IMR-90 (cell line): ENCODE measurements at regions not wholly inside any gene's neighbourhood (a gene's known extent, or its start where the extent isn't known, plus 50 kb on each side); places are given as distances from the start of the nearest gene placed in this dataset.

Source experiments
- ATAC-seq: fragments of 200-7000 bp; cut with Tn5 transposase; 2 replicates; pipeline ENCODE4 v1.9.1; 2020; ENCODE audit warnings: low read depth, mild to moderate bottlenecking, moderate library complexity
- BruUV-seq: library from RNA; stranded (reverse); fragments of 400-500 nt; replicated peaks from 2 replicates; lab custom pipeline; 2021; lab: Mats Ljungman, UMichigan
- CTCF ChIA-PET: fragments of 300-600 bp; formaldehyde crosslinking; extraction: SDS; loops from one replicate; lab custom pipeline; 2021; ENCODE audit warnings: antibody characterized with exemption; lab: Yijun Ruan, JAX
- POLR2A ChIA-PET: fragments of 300-600 bp; sonication (Branson Sonifier 250); formaldehyde crosslinking; loops from one replicate; lab custom pipeline; 2022; ENCODE audit warnings: antibody characterized with exemption; ENCODE audit not compliant: unreplicated experiment; lab: Charles Lee
- DNase-seq: peaks from one replicate; pipeline ENCODE4 v3.0.0; 2013
- H2AFZ ChIP-seq: replicated peaks from 2 replicates; pipeline ENCODE3; 2013; ENCODE audit warnings: low read length, mild to moderate bottlenecking; ENCODE audit not compliant: poor library complexity
- H2AK5ac ChIP-seq: 2 replicates; pipeline ENCODE4 v1.6.1; 2013; ENCODE audit warnings: low read depth, low read length, inconsistent platforms
- H2AK9ac ChIP-seq: replicated peaks from 2 replicates; pipeline ENCODE3; 2013; ENCODE audit warnings: mild to moderate bottlenecking, low read depth, low read length, moderate library complexity; ENCODE audit not compliant: poor library complexity
- H2BK120ac ChIP-seq: 2 replicates; pipeline ENCODE4 v1.6.1; 2013; ENCODE audit warnings: low read depth, low read length, inconsistent platforms
- H2BK15ac ChIP-seq: 3 replicates; pipeline ENCODE4 v1.6.1; 2013; ENCODE audit warnings: low read depth, low read length, inconsistent platforms
- H2BK20ac ChIP-seq: 2 replicates; pipeline ENCODE4 v1.6.1; 2013; ENCODE audit warnings: low read depth, mild to moderate bottlenecking, inconsistent platforms, low read length, moderate library complexity
- H2BK5ac ChIP-seq: 2 replicates; pipeline ENCODE4 v1.6.1; 2013; ENCODE audit warnings: mild to moderate bottlenecking, low read depth, low read length, inconsistent platforms; ENCODE audit not compliant: poor library complexity, severe bottlenecking
- H3K14ac ChIP-seq: replicated peaks from 2 replicates; pipeline ENCODE4 v1.6.1; 2013; ENCODE audit warnings: low read depth, low read length, inconsistent platforms
- H3K18ac ChIP-seq: 2 replicates; pipeline ENCODE4 v1.6.1; 2013; ENCODE audit warnings: low read depth, low read length, control low read depth
- H3K23ac ChIP-seq: 2 replicates; pipeline ENCODE4 v1.6.1; 2013; ENCODE audit warnings: low read depth, low read length, inconsistent platforms
- H3K27ac ChIP-seq: 2 replicates; pipeline ENCODE4 v1.5.1; 2013; ENCODE audit warnings: mild to moderate bottlenecking, control low read depth, low read length; ENCODE audit not compliant: insufficient read depth
- H3K27me3 ChIP-seq: 2 replicates; pipeline ENCODE4 v1.6.1; 2013; ENCODE audit warnings: low read length; ENCODE audit not compliant: control insufficient read depth, insufficient read depth
- H3K36me3 ChIP-seq: 2 replicates; pipeline ENCODE4 v1.6.1; 2013; ENCODE audit warnings: low read length, mixed read lengths; ENCODE audit not compliant: control insufficient read depth, insufficient read depth
- H3K4ac ChIP-seq: 2 replicates; pipeline ENCODE4 v1.6.1; 2013; ENCODE audit warnings: low read depth, low read length, inconsistent platforms
- H3K4me1 ChIP-seq: 2 replicates; pipeline ENCODE4 v1.6.1; 2013; ENCODE audit warnings: low read length, mixed read lengths; ENCODE audit not compliant: control insufficient read depth, insufficient read depth
- H3K4me2 ChIP-seq: 2 replicates; pipeline ENCODE4 v1.6.1; 2013; ENCODE audit warnings: low read depth, mild to moderate bottlenecking, control low read depth, low read length, moderate library complexity
- H3K4me3 ChIP-seq: 2 replicates; pipeline ENCODE4 v1.5.1; 2013; ENCODE audit warnings: low read depth, mild to moderate bottlenecking, control low read depth, low read length, moderate library complexity; ENCODE audit not compliant: insufficient read depth
- H3K56ac ChIP-seq: 2 replicates; pipeline ENCODE4 v1.6.1; 2013; ENCODE audit warnings: low read length, inconsistent platforms; ENCODE audit not compliant: insufficient read depth; ENCODE audit errors: extremely low read depth
- H3K79me1 ChIP-seq, 2 experiments: 2 replicates each; pipeline ENCODE4 v1.6.1; 2013; ENCODE audit warnings: low read length in 2 of 2, inconsistent platforms in 1 of 2, low read depth in 1 of 2
- H3K9ac ChIP-seq: 2 replicates; pipeline ENCODE4 v1.6.1; 2013; ENCODE audit warnings: low read depth, low read length, control low read depth
- H3K9me1 ChIP-seq: 2 replicates; pipeline ENCODE4 v1.6.1; 2013; ENCODE audit warnings: low read length, inconsistent platforms; ENCODE audit not compliant: insufficient read depth
- H3K9me3 ChIP-seq: 2 replicates; pipeline ENCODE4 v1.6.1; 2013; ENCODE audit warnings: low read length; ENCODE audit not compliant: control insufficient read depth, insufficient read depth
- H4K20me1 ChIP-seq: 2 replicates; pipeline ENCODE4 v1.6.1; 2013; ENCODE audit warnings: low read length, inconsistent platforms; ENCODE audit not compliant: insufficient read depth
- H4K5ac ChIP-seq: 2 replicates; pipeline ENCODE4 v1.6.1; 2013; ENCODE audit warnings: mild to moderate bottlenecking, low read depth, low read length, control low read depth
- H4K8ac ChIP-seq, 2 experiments: 2 replicates each; pipeline ENCODE4 v1.6.1; 2013; ENCODE audit warnings: low read depth in 2 of 2, low read length in 2 of 2, control low read depth in 1 of 2, inconsistent platforms in 1 of 2
- H4K91ac ChIP-seq: 2 replicates; pipeline ENCODE4 v1.6.1; 2013; ENCODE audit warnings: low read depth, low read length, inconsistent platforms; ENCODE audit not compliant: insufficient read depth
- BHLHE40 ChIP-seq: fragments of 150-350 bp; IDR thresholded peaks from 2 replicates; pipeline ENCODE4 v1.6.1; 2016; ENCODE audit warnings: mild to moderate bottlenecking, low read depth, low read length
- CEBPB ChIP-seq: IDR thresholded peaks from 2 replicates; pipeline ENCODE4 v1.6.1; 2012; ENCODE audit warnings: low read depth, low read length, improper control_type of control experiment
- CHD1 ChIP-seq: IDR thresholded peaks from 2 replicates; pipeline ENCODE4 v1.6.1; 2012; ENCODE audit warnings: low read depth, low read length, improper control_type of control experiment
- ELK1 ChIP-seq: fragments of 150-350 bp; IDR thresholded peaks from 2 replicates; pipeline ENCODE4 v1.6.1; 2016; ENCODE audit warnings: low read depth, mild to moderate bottlenecking, low read length, moderate library complexity, borderline replicate concordance
- FOS ChIP-seq: fragments of 150-350 bp; IDR thresholded peaks from 2 replicates; pipeline ENCODE4 v1.6.1; 2016; ENCODE audit warnings: low read depth, low read length
- MAFK ChIP-seq: IDR thresholded peaks from 2 replicates; pipeline ENCODE4 v1.6.1; 2012; ENCODE audit warnings: low read depth, low read length, improper control_type of control experiment
- POLR2A ChIP-seq: IDR thresholded peaks from 2 replicates; pipeline ENCODE4 v1.6.1; 2012; ENCODE audit warnings: mild to moderate bottlenecking, low read depth, low read length
- RAD21 ChIP-seq: IDR thresholded peaks from 2 replicates; pipeline ENCODE4 v1.6.1; 2012; ENCODE audit warnings: low read length, improper control_type of control experiment
- RFX5 ChIP-seq: IDR thresholded peaks from 2 replicates; pipeline ENCODE4 v1.8.0; 2012; ENCODE audit warnings: low read depth, mild to moderate bottlenecking, low read length, moderate library complexity
- SMC3 ChIP-seq: fragments of 150-350 bp; IDR thresholded peaks from 2 replicates; pipeline ENCODE4 v1.6.1; 2016; ENCODE audit warnings: low read depth, mild to moderate bottlenecking, antibody characterized with exemption, low read length, moderate library complexity
- USF2 ChIP-seq: fragments of 150-350 bp; IDR thresholded peaks from 2 replicates; pipeline ENCODE4 v1.6.1; 2017; ENCODE audit warnings: mild to moderate bottlenecking, antibody characterized with exemption, low read length, low read depth
- whole genome bisulfite sequencing, 2 experiments: methylation state at CpG; one replicate each; pipeline versions ENCODE4 v1.1.5 to v1.1.7; 2013; ENCODE audit warnings: missing lambda C conversion rate in 2 of 2; ENCODE audit not compliant: insufficient read length in 1 of 2; ENCODE audit errors: extremely low coverage in 2 of 2; 5-methylcytosine and 5-hydroxymethylcytosine counted together
- dilution Hi-C: fragments of 300-500 bp; cut with HindIII; formaldehyde crosslinking; loops from one replicate; pipeline ENCODE4 v1.14.3; 2018; ENCODE audit warnings: low sequenced_read_pairs; ENCODE audit not compliant: unreplicated experiment
- in situ Hi-C: fragments of 300-500 bp; cut with MboI; formaldehyde crosslinking; loops from 3 replicates; pipeline ENCODE4 v1.14.3; 2019; ENCODE audit warnings: low sequenced_read_pairs, inconsistent platforms, mixed read lengths
- intact Hi-C: fragments of 100-400 bp; cut with micrococcal nuclease; formaldehyde crosslinking; loops from 2 replicates; pipeline ENCODE4 v1.10.0; 2022

- Histone ChIP-seq H3K4me1 (peaks cover 2% of the 10 kb centered on the region; the same call in 1 of the 2 replicates), H4K91ac (no peak overlapping the region), H2AK9ac (no peak overlapping the region), H4K5ac (no peak overlapping the region), H3K36me3 (no peaks in the 10 kb centered on the region), H3K9me1 (no peaks in the 10 kb centered on the region), H2BK120ac (no peak overlapping the region), H3K56ac (no peak overlapping the region), H3K14ac (no peak overlapping the region), H3K4me2 (no peak overlapping the region), H3K79me1 (no peaks in the 10 kb centered on the region), H3K4ac (no peak overlapping the region), H3K27ac (no peak overlapping the region), H2AFZ (no peak overlapping the region), H3K23ac (no peak overlapping the region), H3K9me3 (no peaks in the 10 kb centered on the region), H3K18ac (no peak overlapping the region), H2BK5ac (no peak overlapping the region), H2BK20ac (no peak overlapping the region), H2AK5ac (no peak overlapping the region), H2BK15ac (no peak overlapping the region), H3K9ac (no peak overlapping the region), H3K27me3 (no peaks in the 10 kb centered on the region), H4K20me1 (no peaks in the 10 kb centered on the region), H4K8ac (no peak overlapping the region), H3K4me3 (no peak overlapping the region)
- in situ Hi-C loops (no loop called here), dilution Hi-C loops (no loop called here), intact Hi-C loops (loop anchor here (1.0 kb wide), 1 partner anchor 36 kb away; no protein-coding TSS in a partner anchor)
- ATAC-seq (no peak), DNase-seq (no peak)
- BruUV-seq = no TSS peak
- ChIA-PET CTCF (interaction anchor here (1.3 kb wide), 1 partner anchor 11 kb away, joined by 4 read pairs; no protein-coding TSS in a partner anchor), POLR2A (no interaction called here)
- no CpG with 5 or more reads among the region's 5 CpGs for WGBS, 2 experiments
- no peak for TF ChIP-seq MAFK
- no peak for TF ChIP-seq ELK1
- no peak for TF ChIP-seq FOS
- TF ChIP-seq BHLHE40 = no peak
- TF ChIP-seq POLR2A = no peak
- TF ChIP-seq RFX5 = no peak
- TF ChIP-seq CEBPB = no peak
- TF ChIP-seq RAD21 = no peak
- TF ChIP-seq USF2 = no peak
- no peak for TF ChIP-seq CHD1
- no peak for TF ChIP-seq SMC3
These were observed 259.7 kb upstream of the ZNF608 start for GRCh38 chr5:125006011-125006685.
